Pons (tissue), 1 donor: ENCODE measurements at regions not wholly inside any gene's neighbourhood (a gene's known extent, or its start where the extent isn't known, plus 50 kb on each side); places are given as distances from the start of the nearest gene placed in this dataset.

ENCODE experiments used
- DNase-seq: peaks from one replicate; pipeline ENCODE4 v3.0.0-alpha.2; 2016; ENCODE audit warnings: low spot score

- DNase-seq = no peak
These were observed 504.6 kb downstream of the ALG10 start for GRCh38 chr12:34526946-34527345.

GRCh38 chr12:34547276-34547675, 525.0 kb downstream of the ALG10 start:
- DNase-seq = no peak

GRCh38 chr12:34591966-34592365, 569.7 kb downstream of the ALG10 start:
- no peak for DNase-seq

GRCh38 chr12:34595749-34596733, 573.7 kb downstream of the ALG10 start:
- DNase-seq = no peak

GRCh38 chr12:34597548-34598351, 575.5 kb downstream of the ALG10 start:
- DNase-seq = no peak

- no peak for DNase-seq
These were observed 576.1 kb downstream of the ALG10 start for GRCh38 chr12:34598352-34598827.

- no peak for DNase-seq
These were observed 576.7 kb downstream of the ALG10 start for GRCh38 chr12:34598851-34599529.

- DNase-seq = no peak
These were observed 577.5 kb downstream of the ALG10 start for GRCh38 chr12:34599530-34600513.

- no peak for DNase-seq
These were observed 578.5 kb downstream of the ALG10 start for GRCh38 chr12:34600592-34601462.

GRCh38 chr12:34601689-34602088, 579.4 kb downstream of the ALG10 start:
- DNase-seq = no peak

- no peak for DNase-seq
These were observed 580.1 kb downstream of the ALG10 start for GRCh38 chr12:34602213-34602940.

GRCh38 chr12:34603382-34604035, 581.2 kb downstream of the ALG10 start:
- DNase-seq = no peak

GRCh38 chr12:34604227-34604626, 581.9 kb downstream of the ALG10 start:
- no peak for DNase-seq

- DNase-seq = no peak
These were observed 582.6 kb downstream of the ALG10 start for GRCh38 chr12:34604631-34605509.

- no peak for DNase-seq
These were observed 583.2 kb downstream of the ALG10 start for GRCh38 chr12:34605510-34605887.

GRCh38 chr12:34605955-34606748, 583.9 kb downstream of the ALG10 start:
- DNase-seq = no peak
